SK-N-MC (cell line): ENCODE measurements at regions not wholly inside any gene's neighbourhood (a gene's known extent, or its start where the extent isn't known, plus 50 kb on each side); places are given as distances from the start of the nearest gene placed in this dataset.

ENCODE experiments used
- EZH2 ChIP-seq: fragments of 200-600 bp; sonication (generic); IDR thresholded peaks from one replicate; pipeline ENCODE4 v1.6.1; 2017; ENCODE audit warnings: antibody characterized with exemption
- POLR2AphosphoS5 ChIP-seq: IDR thresholded peaks from 2 replicates; pipeline ENCODE4 v1.6.1; 2012; ENCODE audit warnings: mild to moderate bottlenecking, low read depth, low read length, borderline replicate concordance

DNA sequence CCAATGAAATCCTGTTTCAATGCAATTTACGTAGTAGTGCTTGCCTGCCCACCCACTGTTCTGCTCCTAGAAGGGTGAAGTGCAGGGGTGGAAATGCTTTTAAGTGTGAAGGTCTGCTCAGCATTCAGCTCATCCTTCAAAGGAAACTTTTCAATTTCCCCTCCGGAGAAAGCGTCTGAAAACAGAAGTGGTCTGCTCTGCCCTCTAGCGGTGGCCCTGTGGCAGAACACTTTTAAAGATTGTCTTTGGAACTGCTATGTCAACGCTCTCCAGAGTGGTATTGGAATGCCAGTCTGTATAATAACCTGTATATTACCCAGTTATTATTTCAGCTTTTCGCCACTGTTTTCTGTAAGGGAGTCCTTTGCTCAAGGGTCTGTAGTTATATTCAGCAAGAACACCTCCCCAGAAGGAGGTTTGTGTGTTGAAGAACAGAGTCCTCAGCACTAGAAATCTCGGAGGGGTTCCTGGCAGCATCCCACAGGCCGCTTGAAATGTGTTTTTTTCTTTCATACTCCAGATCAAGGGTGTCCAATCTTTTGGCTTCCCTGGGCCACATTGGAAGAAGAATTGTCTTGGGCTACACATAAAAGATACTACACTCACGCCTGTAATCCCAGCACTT lies 63.1 kb upstream of the KLHL31 start:
- TF ChIP-seq POLR2AphosphoS5: no peak
- TF ChIP-seq EZH2: no peak
